A673 (cell line): ENCODE measurements at regions not wholly inside any gene's neighbourhood (a gene's known extent, or its start where the extent isn't known, plus 50 kb on each side); places are given as distances from the start of the nearest gene placed in this dataset.

Source experiments
- EZH2 ChIP-seq: fragments of 200-600 bp; sonication (generic); IDR thresholded peaks from 2 replicates; pipeline ENCODE4 v1.6.1; 2017; ENCODE audit warnings: borderline replicate concordance, low read depth, mild to moderate bottlenecking, mixed read lengths, antibody characterized with exemption, low read length; ENCODE audit not compliant: poor library complexity, severe bottlenecking
- TF ChIP-seq, protein P1 (sequence below): fragments of 300-800, 200-600 bp; sonication (generic); conservative IDR thresholded peaks from 2 replicates; pipeline ENCODE4 v1.5.1; 2017; ENCODE audit warnings: low read depth, mild to moderate bottlenecking, antibody characterized with exemption, low read length, moderate library complexity, mixed read lengths

DNA sequence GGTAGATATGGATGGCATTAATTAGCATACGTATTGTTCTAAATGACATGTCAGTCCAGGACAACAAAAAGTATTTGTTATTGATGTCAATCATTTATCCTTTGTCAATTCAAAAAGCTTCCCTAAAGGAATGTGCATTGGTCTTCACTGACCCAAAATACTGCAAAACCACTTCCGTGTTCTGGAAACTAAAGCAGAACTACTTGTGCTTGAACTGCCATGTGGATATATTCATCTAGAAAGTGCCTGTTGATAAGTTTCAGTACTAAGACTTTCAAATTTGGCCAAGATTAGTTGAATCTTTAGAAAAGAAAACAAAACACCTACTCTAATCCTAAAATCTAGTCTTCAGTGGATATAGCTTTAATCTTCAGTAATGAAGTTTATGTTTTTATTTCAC, 242.1 kb upstream of the PPP1R3A start:
- TF ChIP-seq EZH2 = no peak
- TF ChIP-seq, protein P1, sequence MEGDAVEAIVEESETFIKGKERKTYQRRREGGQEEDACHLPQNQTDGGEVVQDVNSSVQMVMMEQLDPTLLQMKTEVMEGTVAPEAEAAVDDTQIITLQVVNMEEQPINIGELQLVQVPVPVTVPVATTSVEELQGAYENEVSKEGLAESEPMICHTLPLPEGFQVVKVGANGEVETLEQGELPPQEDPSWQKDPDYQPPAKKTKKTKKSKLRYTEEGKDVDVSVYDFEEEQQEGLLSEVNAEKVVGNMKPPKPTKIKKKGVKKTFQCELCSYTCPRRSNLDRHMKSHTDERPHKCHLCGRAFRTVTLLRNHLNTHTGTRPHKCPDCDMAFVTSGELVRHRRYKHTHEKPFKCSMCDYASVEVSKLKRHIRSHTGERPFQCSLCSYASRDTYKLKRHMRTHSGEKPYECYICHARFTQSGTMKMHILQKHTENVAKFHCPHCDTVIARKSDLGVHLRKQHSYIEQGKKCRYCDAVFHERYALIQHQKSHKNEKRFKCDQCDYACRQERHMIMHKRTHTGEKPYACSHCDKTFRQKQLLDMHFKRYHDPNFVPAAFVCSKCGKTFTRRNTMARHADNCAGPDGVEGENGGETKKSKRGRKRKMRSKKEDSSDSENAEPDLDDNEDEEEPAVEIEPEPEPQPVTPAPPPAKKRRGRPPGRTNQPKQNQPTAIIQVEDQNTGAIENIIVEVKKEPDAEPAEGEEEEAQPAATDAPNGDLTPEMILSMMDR = no peak
